ENCODE measurements at regions not wholly inside any gene's neighbourhood (a gene's known extent, or its start where the extent isn't known, plus 50 kb on each side); places are given as distances from the start of the nearest gene placed in this dataset.
A peak's percentile ranks its signal among the peaks of the same experiment; 100 is the strongest.
"Not testable (repeated sequence)": the region's sequence is repeated elsewhere in the genome, so short reads cannot be mapped to it uniquely, and the experiment has no call there.

- Histone ChIP-seq H3K27me3 (ENCODE audit: insufficient read depth, low read length) (no peaks in the 10 kb centered on the region), H3K79me2 (ENCODE audit: insufficient read depth, low read length) (no peaks in the 10 kb centered on the region), H3K27ac (ENCODE audit: low read depth, low read length) (no peak overlapping the region), H2AFZ (ENCODE audit: low read depth, low read length) (no peak overlapping the region), H3K9ac (ENCODE audit: low read length) (no peak overlapping the region), H3K36me3 (ENCODE audit: insufficient read depth, low read length) (no peaks in the 10 kb centered on the region), H4K20me1 (ENCODE audit: insufficient read depth, low read length) (no peaks in the 10 kb centered on the region), H3K9me3 (ENCODE audit: insufficient read depth, low read depth, low read length) (peaks cover 2% of the 10 kb centered on the region), H3K4me3 (ENCODE audit: insufficient read depth, low read depth, low read length) (no peak overlapping the region), H3K4me2 (ENCODE audit: low read length) (no peak overlapping the region), H3K4me1 (ENCODE audit: insufficient read depth, low read length) (peaks cover 8% of the 10 kb centered on the region)
- Mint-ChIP-seq H3K27me3 (ENCODE audit: low read depth, unreplicated experiment) (peaks cover 15% of the 10 kb centered on the region), H3K27ac (ENCODE audit: unreplicated experiment) (no peak overlapping the region), H3K4me3 (ENCODE audit: unreplicated experiment) (no peak overlapping the region), H3K9me3 (ENCODE audit: unreplicated experiment) (no peaks in the 10 kb centered on the region), H3K36me3 (ENCODE audit: low read depth, unreplicated experiment) (no peaks in the 10 kb centered on the region), H3K4me1 (ENCODE audit: low read depth, unreplicated experiment) (peaks cover 14% of the 10 kb centered on the region)
- FAIRE-seq (no peak), DNase-seq (ENCODE audit: low read depth) (no peak)
- TF ChIP-seq CTCF (IDR thresholded peaks at IDR 0.05; ENCODE audit: insufficient read depth, low read depth, low read length): no peak
- no peak for TF ChIP-seq EZH2 (IDR thresholded peaks at IDR 0.05; ENCODE audit: insufficient read depth, low read length)
Measured at GRCh38 chr22:45088576-45088975, 75.1 kb upstream of the NUP50 start.

- Histone ChIP-seq H3K4me2 (ENCODE audit: low read length) (peak overlapping the region; percentile 36), H3K4me1 (ENCODE audit: insufficient read depth, low read length) (no peaks in the 10 kb centered on the region), H4K20me1 (ENCODE audit: insufficient read depth, low read length) (no peaks in the 10 kb centered on the region), H3K27me3 (ENCODE audit: insufficient read depth, low read length) (no peaks in the 10 kb centered on the region), H3K79me2 (ENCODE audit: insufficient read depth, low read length) (no peaks in the 10 kb centered on the region), H3K4me3 (ENCODE audit: insufficient read depth, low read depth, low read length) (no peak overlapping the region), H3K36me3 (ENCODE audit: insufficient read depth, low read length) (no peaks in the 10 kb centered on the region), H3K9ac (ENCODE audit: low read length) (no peak overlapping the region), H3K27ac (ENCODE audit: low read depth, low read length) (no peak overlapping the region), H3K9me3 (ENCODE audit: insufficient read depth, low read depth, low read length) (peaks cover 2% of the 10 kb centered on the region), H2AFZ (ENCODE audit: low read depth, low read length) (peak overlapping the region; percentile 34)
- Mint-ChIP-seq H3K4me1 (ENCODE audit: low read depth, unreplicated experiment) (peaks cover 8% of the 10 kb centered on the region), H3K36me3 (ENCODE audit: low read depth, unreplicated experiment) (no peaks in the 10 kb centered on the region), H3K27ac (ENCODE audit: unreplicated experiment) (no peak overlapping the region), H3K9me3 (ENCODE audit: unreplicated experiment) (no peaks in the 10 kb centered on the region), H3K27me3 (ENCODE audit: low read depth, unreplicated experiment) (peaks cover 13% of the 10 kb centered on the region), H3K4me3 (ENCODE audit: unreplicated experiment) (no peak overlapping the region)
- peak; percentile 42 for DNase-seq (ENCODE audit: low read depth)
- TF ChIP-seq CTCF (IDR thresholded peaks at IDR 0.05; ENCODE audit: insufficient read depth, low read depth, low read length) (peak; percentile 13), EZH2 (IDR thresholded peaks at IDR 0.05; ENCODE audit: insufficient read depth, low read length) (no peak)
- no peak for FAIRE-seq
Measured at GRCh38 chr22:45090497-45090910, 73.2 kb upstream of the NUP50 start.

- H3K4me3 ChIP-seq (ENCODE audit: insufficient read depth, low read depth, low read length): no peak overlapping the region
- no peaks in the 10 kb centered on the region for H3K27me3 ChIP-seq (ENCODE audit: insufficient read depth, low read length)
- H3K9ac ChIP-seq (ENCODE audit: low read length): no peak overlapping the region
- no peak overlapping the region for H3K4me2 ChIP-seq (ENCODE audit: low read length)
- H3K27ac ChIP-seq (ENCODE audit: low read depth, low read length): no peak overlapping the region
- FAIRE-seq: no peak
- no peaks in the 10 kb centered on the region for H3K36me3 ChIP-seq (ENCODE audit: insufficient read depth, low read length)
- Mint-ChIP-seq H3K36me3 (ENCODE audit: low read depth, unreplicated experiment) (no peaks in the 10 kb centered on the region), H3K27ac (ENCODE audit: unreplicated experiment) (no peak overlapping the region), H3K9me3 (ENCODE audit: unreplicated experiment) (no peaks in the 10 kb centered on the region), H3K27me3 (ENCODE audit: low read depth, unreplicated experiment) (peaks cover 14% of the 10 kb centered on the region), H3K4me3 (ENCODE audit: unreplicated experiment) (no peak overlapping the region), H3K4me1 (ENCODE audit: low read depth, unreplicated experiment) (peaks cover 8% of the 10 kb centered on the region)
- H3K79me2 ChIP-seq (ENCODE audit: insufficient read depth, low read length): no peaks in the 10 kb centered on the region
- peaks cover 2% of the 10 kb centered on the region for H3K9me3 ChIP-seq (ENCODE audit: insufficient read depth, low read depth, low read length)
- no peak for DNase-seq (ENCODE audit: low read depth)
- H3K4me1 ChIP-seq (ENCODE audit: insufficient read depth, low read length): no peaks in the 10 kb centered on the region
- no peak for TF ChIP-seq CTCF (IDR thresholded peaks at IDR 0.05; ENCODE audit: insufficient read depth, low read depth, low read length)
- TF ChIP-seq EZH2 (IDR thresholded peaks at IDR 0.05; ENCODE audit: insufficient read depth, low read length): no peak
- no peak overlapping the region for H2AFZ ChIP-seq (ENCODE audit: low read depth, low read length)
- H4K20me1 ChIP-seq (ENCODE audit: insufficient read depth, low read length): no peaks in the 10 kb centered on the region
Measured at GRCh38 chr22:45091254-45091854, 72.4 kb upstream of the NUP50 start.

GRCh38 chr22:45091875-45092274, 71.8 kb upstream of the NUP50 start:
- not testable (repeated sequence) for FAIRE-seq

More at GRCh38 chr22:45091875-45092274, 71.8 kb upstream of the NUP50 start:
- H2AFZ ChIP-seq (ENCODE audit: low read depth, low read length); H4K20me1 ChIP-seq (ENCODE audit: insufficient read depth, low read length); H3K4me2 ChIP-seq (ENCODE audit: low read length); H3K27ac Mint-ChIP-seq (ENCODE audit: unreplicated experiment); H3K27ac ChIP-seq (ENCODE audit: low read depth, low read length); H3K79me2 ChIP-seq (ENCODE audit: insufficient read depth, low read length); H3K27me3 ChIP-seq (ENCODE audit: insufficient read depth, low read length); H3K9ac ChIP-seq (ENCODE audit: low read length); H3K36me3 Mint-ChIP-seq (ENCODE audit: low read depth, unreplicated experiment); DNase-seq (ENCODE audit: low read depth); H3K4me1 Mint-ChIP-seq (ENCODE audit: low read depth, unreplicated experiment); H3K4me3 Mint-ChIP-seq (ENCODE audit: unreplicated experiment); H3K4me3 ChIP-seq (ENCODE audit: insufficient read depth, low read depth, low read length); H3K36me3 ChIP-seq (ENCODE audit: insufficient read depth, low read length); H3K9me3 ChIP-seq (ENCODE audit: insufficient read depth, low read depth, low read length); H3K9me3 Mint-ChIP-seq (ENCODE audit: unreplicated experiment); H3K4me1 ChIP-seq (ENCODE audit: insufficient read depth, low read length): not testable (repeated sequence)
- H3K27me3 Mint-ChIP-seq (ENCODE audit: low read depth, unreplicated experiment): peaks cover 13% of the 10 kb centered on the region
